WERI-Rb-1 (cell line): ENCODE measurements at regions not wholly inside any gene's neighbourhood (a gene's known extent, or its start where the extent isn't known, plus 50 kb on each side); places are given as distances from the start of the nearest gene placed in this dataset.

Source experiments
- DNase-seq: peaks from one replicate; pipeline ENCODE4 v3.0.0-alpha.2; 2020
- H3K27ac ChIP-seq: fragments of 250-450 bp; sonication (Bioruptor Pico); 2 replicates; pipeline ENCODE4 v1.5.1; 2020; ENCODE audit warnings: mild to moderate bottlenecking, moderate library complexity
- H3K27me3 ChIP-seq: fragments of 250-450 bp; sonication (Bioruptor Pico); 2 replicates; pipeline ENCODE4 v1.5.1; 2021; ENCODE audit warnings: mild to moderate bottlenecking, low read depth, moderate library complexity; ENCODE audit not compliant: insufficient read depth, severe bottlenecking
- H3K36me3 ChIP-seq: fragments of 250-450 bp; sonication (Bioruptor Pico); 2 replicates; pipeline ENCODE4 v1.5.1; 2020; ENCODE audit warnings: mild to moderate bottlenecking, moderate library complexity
- H3K4me3 ChIP-seq: 2 replicates; pipeline ENCODE4 v1.5.1; 2011; ENCODE audit warnings: low read depth, mild to moderate bottlenecking, control low read depth, low read length
- H3K9me3 ChIP-seq: fragments of 250-450 bp; sonication (Bioruptor Pico); 2 replicates; pipeline ENCODE4 v1.5.1; 2021; ENCODE audit warnings: mild to moderate bottlenecking, moderate library complexity; ENCODE audit not compliant: severe bottlenecking
- TF ChIP-seq, protein P1 (sequence below): IDR thresholded peaks from 2 replicates; pipeline ENCODE4 v1.5.1; 2011; ENCODE audit warnings: low read depth, mild to moderate bottlenecking, control low read depth, inconsistent platforms, low read length

DNA sequence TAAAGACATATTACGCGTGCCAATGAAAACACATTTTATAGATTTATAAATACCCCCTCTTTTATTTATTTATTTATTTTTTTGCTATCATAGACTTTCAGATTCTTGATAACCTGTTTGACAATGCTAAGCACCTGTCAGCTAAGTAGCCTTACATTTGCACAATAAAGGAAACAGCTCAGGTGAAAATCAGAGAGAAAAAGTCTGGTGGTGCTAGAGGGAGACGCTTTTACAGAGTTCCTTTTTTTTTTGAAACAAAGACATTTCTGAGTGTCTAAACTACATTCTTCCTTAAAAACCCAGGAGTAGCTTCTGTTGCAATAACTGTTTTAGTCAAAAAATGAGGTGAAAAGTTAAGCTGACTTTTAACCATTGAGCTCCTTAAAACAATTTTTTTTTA is 1611.6 kb downstream of the NCAM2 start:
- Histone ChIP-seq H3K27me3 (peaks cover 21% of the 10 kb centered on the region), H3K27ac (no peak overlapping the region), H3K36me3 (no peaks in the 10 kb centered on the region), H3K9me3 (no peaks in the 10 kb centered on the region), H3K4me3 (no peak overlapping the region)
- DNase-seq = no peak
- TF ChIP-seq, protein P1, sequence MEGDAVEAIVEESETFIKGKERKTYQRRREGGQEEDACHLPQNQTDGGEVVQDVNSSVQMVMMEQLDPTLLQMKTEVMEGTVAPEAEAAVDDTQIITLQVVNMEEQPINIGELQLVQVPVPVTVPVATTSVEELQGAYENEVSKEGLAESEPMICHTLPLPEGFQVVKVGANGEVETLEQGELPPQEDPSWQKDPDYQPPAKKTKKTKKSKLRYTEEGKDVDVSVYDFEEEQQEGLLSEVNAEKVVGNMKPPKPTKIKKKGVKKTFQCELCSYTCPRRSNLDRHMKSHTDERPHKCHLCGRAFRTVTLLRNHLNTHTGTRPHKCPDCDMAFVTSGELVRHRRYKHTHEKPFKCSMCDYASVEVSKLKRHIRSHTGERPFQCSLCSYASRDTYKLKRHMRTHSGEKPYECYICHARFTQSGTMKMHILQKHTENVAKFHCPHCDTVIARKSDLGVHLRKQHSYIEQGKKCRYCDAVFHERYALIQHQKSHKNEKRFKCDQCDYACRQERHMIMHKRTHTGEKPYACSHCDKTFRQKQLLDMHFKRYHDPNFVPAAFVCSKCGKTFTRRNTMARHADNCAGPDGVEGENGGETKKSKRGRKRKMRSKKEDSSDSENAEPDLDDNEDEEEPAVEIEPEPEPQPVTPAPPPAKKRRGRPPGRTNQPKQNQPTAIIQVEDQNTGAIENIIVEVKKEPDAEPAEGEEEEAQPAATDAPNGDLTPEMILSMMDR = no peak

DNA sequence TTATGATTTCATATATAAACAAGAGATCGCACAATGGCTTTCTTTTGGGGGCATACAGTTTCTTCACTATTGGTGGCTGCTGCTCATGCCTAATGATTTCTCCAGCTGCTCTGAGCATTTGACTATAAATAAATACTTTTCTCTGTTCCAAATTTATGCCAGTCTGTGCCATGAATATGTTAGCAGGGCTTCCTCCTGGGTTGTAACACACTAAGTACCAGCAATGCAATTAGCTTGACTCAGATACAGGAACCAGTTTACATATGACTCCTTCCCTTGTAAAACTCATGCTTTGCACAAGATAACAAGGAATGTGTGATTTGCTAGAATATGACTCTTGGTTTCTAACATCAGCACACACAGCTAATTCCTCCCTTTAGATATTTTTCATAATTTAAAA is 1629.7 kb downstream of the NCAM2 start:
- Histone ChIP-seq H3K27ac (no peak overlapping the region), H3K27me3 (peaks cover 25% of the 10 kb centered on the region), H3K36me3 (no peaks in the 10 kb centered on the region), H3K9me3 (no peaks in the 10 kb centered on the region), H3K4me3 (no peak overlapping the region)
- no peak for DNase-seq
- TF ChIP-seq, protein P1 = no peak

DNA sequence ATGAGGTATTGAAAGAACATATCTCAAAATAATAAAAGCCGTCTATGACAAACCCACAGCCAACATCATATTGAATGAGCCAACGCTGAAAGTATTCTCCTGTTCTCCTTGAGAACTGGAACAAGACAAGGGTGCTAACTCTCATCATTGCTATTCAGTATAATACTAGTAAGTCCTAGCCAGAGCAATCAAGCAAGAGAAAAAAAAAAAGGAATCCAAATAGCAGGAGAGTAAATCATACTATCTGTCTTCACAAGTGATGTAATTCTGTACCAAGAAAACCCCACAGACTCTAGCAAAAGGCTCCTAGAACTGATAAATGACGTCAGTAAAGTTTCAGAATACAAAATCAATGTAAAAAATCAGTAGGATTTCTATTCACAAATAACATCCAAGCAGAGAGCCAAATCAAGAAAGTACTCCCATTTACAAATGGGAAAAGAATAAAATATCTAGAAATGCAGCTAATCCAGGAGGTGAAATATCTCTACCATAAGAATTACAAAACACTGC is 1632.8 kb downstream of the NCAM2 start:
- Histone ChIP-seq H3K27ac (no peak overlapping the region), H3K9me3 (no peaks in the 10 kb centered on the region), H3K4me3 (no peak overlapping the region), H3K27me3 (peaks cover 22% of the 10 kb centered on the region), H3K36me3 (no peaks in the 10 kb centered on the region)
- TF ChIP-seq, protein P1 = no peak
- no peak for DNase-seq

DNA sequence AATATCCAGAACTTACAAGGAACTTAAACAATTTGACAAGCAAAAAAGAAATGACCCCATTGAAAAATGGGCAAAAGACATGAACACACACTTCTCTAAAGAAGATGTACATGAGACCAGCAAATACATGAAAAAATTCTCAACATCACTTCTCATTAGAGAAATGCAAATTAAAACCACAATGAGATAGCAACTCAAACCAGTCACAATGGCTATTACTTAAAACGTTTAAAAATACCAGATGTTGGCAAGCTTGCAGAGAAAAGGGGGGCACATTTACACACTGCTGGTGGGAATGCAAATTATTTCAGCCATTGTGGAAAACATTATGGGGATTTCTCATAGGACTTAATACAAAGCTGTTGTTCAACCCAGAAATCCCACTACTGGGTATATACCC is 1634.0 kb downstream of the NCAM2 start:
- Histone ChIP-seq H3K27me3 (peaks cover 20% of the 10 kb centered on the region), H3K27ac (no peak overlapping the region), H3K9me3 (no peaks in the 10 kb centered on the region), H3K4me3 (no peak overlapping the region), H3K36me3 (no peaks in the 10 kb centered on the region)
- TF ChIP-seq, protein P1 = no peak
- DNase-seq = no peak

DNA sequence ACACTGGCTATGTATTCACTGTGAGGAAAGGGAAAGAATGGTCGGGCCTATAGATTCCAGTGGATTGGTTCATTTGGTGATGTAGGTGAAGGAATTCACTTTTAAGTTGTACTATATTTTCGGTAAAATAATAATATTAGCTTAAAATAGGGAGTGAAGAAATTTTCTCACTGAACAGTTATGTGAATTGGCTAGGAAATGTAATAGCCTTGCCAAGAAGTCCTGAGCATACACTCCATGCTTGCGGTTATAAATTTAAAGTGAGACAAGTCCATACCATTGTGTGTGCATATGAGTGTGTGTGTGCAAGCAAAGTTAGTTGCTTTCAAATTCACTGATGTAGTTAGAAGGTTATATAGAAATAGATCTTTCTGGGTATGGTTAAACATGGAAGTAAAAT is 1651.0 kb downstream of the NCAM2 start:
- DNase-seq = no peak
- Histone ChIP-seq H3K9me3 (no peaks in the 10 kb centered on the region), H3K27me3 (peaks cover 19% of the 10 kb centered on the region), H3K4me3 (no peak overlapping the region), H3K27ac (no peak overlapping the region), H3K36me3 (no peaks in the 10 kb centered on the region)
- TF ChIP-seq, protein P1 = no peak

DNA sequence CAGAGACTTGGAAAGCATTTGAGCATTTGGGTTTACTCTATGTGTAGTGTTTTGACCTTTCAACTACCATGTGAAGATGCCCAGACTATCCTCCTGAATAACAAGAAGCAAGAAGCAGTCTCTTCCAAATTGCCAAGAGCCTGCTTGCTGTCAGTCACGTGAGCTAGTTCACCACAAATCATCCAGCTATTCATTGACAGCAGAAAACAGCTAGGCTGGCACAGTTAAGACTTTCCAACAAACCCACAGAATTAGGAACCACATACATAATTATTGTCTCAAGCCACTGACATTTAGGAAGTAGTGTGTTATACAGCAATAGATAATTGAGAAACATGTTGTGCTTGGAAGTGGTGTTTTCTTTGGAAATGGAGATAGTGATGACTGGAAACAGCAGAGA is 1652.0 kb downstream of the NCAM2 start:
- H3K4me3 ChIP-seq = no peak overlapping the region
- no peaks in the 10 kb centered on the region for H3K9me3 ChIP-seq
- no peak for DNase-seq
- no peaks in the 10 kb centered on the region for H3K36me3 ChIP-seq
- TF ChIP-seq, protein P1 = no peak
- H3K27me3 ChIP-seq = peaks cover 23% of the 10 kb centered on the region
- H3K27ac ChIP-seq = no peak overlapping the region
